ENCODE measurements at regions not wholly inside any gene's neighbourhood (a gene's known extent, or its start where the extent isn't known, plus 50 kb on each side); places are given as distances from the start of the nearest gene placed in this dataset.

GRCh38 chr11:57121996-57122395, 59.8 kb upstream of the LRRC55 start:
- TF ChIP-seq POLR2A (IDR thresholded peaks at IDR 0.05; ENCODE audit: low read depth) (no peak), POLR2AphosphoS5 (IDR thresholded peaks at IDR 0.05) (no peak), CTCF (IDR thresholded peaks at IDR 0.05) (no peak), EP300 (IDR thresholded peaks at IDR 0.05) (no peak)
- H3K4me1 ChIP-seq = no peaks in the 10 kb centered on the region
- no peak for DNase-seq (ENCODE audit: extremely low spot score)
- intact Hi-C loops (cut with DNase I) = no loop called here
- WGBS = 72% methylated on average over 1 of the region's 1 CpG
- no peaks in the 10 kb centered on the region for H3K9me3 ChIP-seq
- H3K36me3 ChIP-seq = no peaks in the 10 kb centered on the region
- H3K4me3 ChIP-seq = no peak overlapping the region
- H3K27me3 ChIP-seq = no peaks in the 10 kb centered on the region
- H3K27ac ChIP-seq (replicated peaks in 1 of 4) = no peak overlapping the region

GRCh38 chr11:57123590-57123989, 58.2 kb upstream of the LRRC55 start:
- WGBS = 61% methylated on average over 9 of the region's 9 CpGs
- TF ChIP-seq EP300 (IDR thresholded peaks at IDR 0.05) (no peak), POLR2AphosphoS5 (IDR thresholded peaks at IDR 0.05) (no peak), CTCF (IDR thresholded peaks at IDR 0.05) (no peak), POLR2A (IDR thresholded peaks at IDR 0.05; ENCODE audit: low read depth) (no peak)
- Histone ChIP-seq H3K36me3 (no peaks in the 10 kb centered on the region), H3K4me3 (no peak overlapping the region), H3K27me3 (no peaks in the 10 kb centered on the region), H3K27ac (replicated peaks in 1 of 4) (no peak overlapping the region), H3K4me1 (no peaks in the 10 kb centered on the region), H3K9me3 (no peaks in the 10 kb centered on the region)
- no peak for DNase-seq (ENCODE audit: extremely low spot score)
- intact Hi-C loops (cut with DNase I) = no loop called here

- no peak for TF ChIP-seq CTCF (IDR thresholded peaks at IDR 0.05)
- H3K4me3 ChIP-seq = no peak overlapping the region
- no peak for DNase-seq (ENCODE audit: extremely low spot score)
- no peak overlapping the region for H3K27ac ChIP-seq (replicated peaks in 1 of 4)
- WGBS = 68% methylated on average over 7 of the region's 7 CpGs
- intact Hi-C loops (cut with DNase I) = no loop called here
- no peaks in the 10 kb centered on the region for H3K36me3 ChIP-seq
- no peaks in the 10 kb centered on the region for H3K27me3 ChIP-seq
- no peaks in the 10 kb centered on the region for H3K9me3 ChIP-seq
- H3K4me1 ChIP-seq = no peaks in the 10 kb centered on the region
Observed at GRCh38 chr11:57124505-57124904, 57.2 kb upstream of the LRRC55 start.

GRCh38 chr11:57124917-57125316, 56.8 kb upstream of the LRRC55 start:
- DNase-seq (ENCODE audit: extremely low spot score) = no peak
- WGBS = 54% methylated on average over 4 of the region's 4 CpGs
- Histone ChIP-seq H3K4me1 (no peaks in the 10 kb centered on the region), H3K4me3 (no peak overlapping the region), H3K27ac (replicated peaks in 1 of 4) (no peak overlapping the region), H3K27me3 (no peaks in the 10 kb centered on the region), H3K9me3 (no peaks in the 10 kb centered on the region), H3K36me3 (no peaks in the 10 kb centered on the region)
- intact Hi-C loops (cut with DNase I) = no loop called here
- TF ChIP-seq POLR2AphosphoS5 (IDR thresholded peaks at IDR 0.05) (no peak), CTCF (IDR thresholded peaks at IDR 0.05) (no peak), EP300 (IDR thresholded peaks at IDR 0.05) (no peak), POLR2A (IDR thresholded peaks at IDR 0.05; ENCODE audit: low read depth) (no peak)

- DNase-seq (ENCODE audit: extremely low spot score) = no peak
- Histone ChIP-seq H3K4me3 (no peak overlapping the region), H3K27me3 (no peaks in the 10 kb centered on the region), H3K9me3 (no peaks in the 10 kb centered on the region), H3K27ac (replicated peaks in 1 of 4) (no peak overlapping the region), H3K4me1 (no peaks in the 10 kb centered on the region), H3K36me3 (no peaks in the 10 kb centered on the region)
- intact Hi-C loops (cut with DNase I) = no loop called here
- WGBS = 87% methylated on average over 3 of the region's 3 CpGs
- no peak for TF ChIP-seq EP300 (IDR thresholded peaks at IDR 0.05)
- no peak for TF ChIP-seq POLR2A (IDR thresholded peaks at IDR 0.05; ENCODE audit: low read depth)
- no peak for TF ChIP-seq POLR2AphosphoS5 (IDR thresholded peaks at IDR 0.05)
- TF ChIP-seq CTCF (IDR thresholded peaks at IDR 0.05) = no peak
Observed at GRCh38 chr11:57126766-57127400, 54.9 kb upstream of the LRRC55 start.
